Activated CD4-positive, alpha-beta memory T cell treated with anti-CD3 and anti-CD28 coated beads, Interleukin-2, amount 10 ng/mL, durations not matched to agents 7 days and 5 days (primary cell): ENCODE measurements at regions not wholly inside any gene's neighbourhood (a gene's known extent, or its start where the extent isn't known, plus 50 kb on each side); places are given as distances from the start of the nearest gene placed in this dataset.
"Not testable (repeated sequence)": the region's sequence is repeated elsewhere in the genome, so short reads cannot be mapped to it uniquely, and the experiment has no call there.

Experiments
- CTCF ChIA-PET: fragments of 350-600 bp; sonication (Branson Sonifier 250); formaldehyde crosslinking; loops from one replicate; lab custom pipeline; 2021; ENCODE audit warnings: antibody characterized with exemption, inconsistent platforms; lab: Charles Lee
- POLR2A ChIA-PET: fragments of 350-600 bp; sonication (Branson Sonifier 250); formaldehyde crosslinking; loops from one replicate; lab custom pipeline; 2021; ENCODE audit warnings: antibody characterized with exemption; lab: Charles Lee
- DNase-seq: peaks from one replicate; pipeline ENCODE4 v3.0.0-alpha.2; 2020
- H3K27ac Mint-ChIP-seq: one replicate; pipeline ENCODE4 v1.8.0; 2021; ENCODE audit warnings: mild to moderate bottlenecking, mixed read lengths
- H3K27me3 Mint-ChIP-seq: one replicate; pipeline ENCODE4 v1.8.0; 2021; ENCODE audit warnings: mixed read lengths
- H3K36me3 Mint-ChIP-seq: one replicate; pipeline ENCODE4 v1.8.0; 2021; ENCODE audit warnings: low read depth, mixed read lengths
- H3K4me1 Mint-ChIP-seq: one replicate; pipeline ENCODE4 v1.8.0; 2021; ENCODE audit warnings: mixed read lengths
- H3K4me3 Mint-ChIP-seq: one replicate; pipeline ENCODE4 v1.8.0; 2021; ENCODE audit warnings: mild to moderate bottlenecking, mixed read lengths
- H3K9me3 Mint-ChIP-seq: one replicate; pipeline ENCODE4 v1.8.0; 2021; ENCODE audit warnings: mixed read lengths

- CTCF ChIA-PET = interaction anchor here (0.6 kb wide), 1 partner anchor 42 kb away, joined by 4 read pairs; no protein-coding TSS in a partner anchor
- Mint-ChIP-seq H3K4me3 (no peak overlapping the region), H3K4me1 (no peaks in the 10 kb centered on the region), H3K9me3 (no peaks in the 10 kb centered on the region), H3K36me3 (no peaks in the 10 kb centered on the region), H3K27ac (no peak overlapping the region), H3K27me3 (no peaks in the 10 kb centered on the region)
- POLR2A ChIA-PET = no interaction called here
- DNase-seq = no peak
Measured at GRCh38 chr5:173410459-173411233, 82.4 kb upstream of the STC2 start.

DNA sequence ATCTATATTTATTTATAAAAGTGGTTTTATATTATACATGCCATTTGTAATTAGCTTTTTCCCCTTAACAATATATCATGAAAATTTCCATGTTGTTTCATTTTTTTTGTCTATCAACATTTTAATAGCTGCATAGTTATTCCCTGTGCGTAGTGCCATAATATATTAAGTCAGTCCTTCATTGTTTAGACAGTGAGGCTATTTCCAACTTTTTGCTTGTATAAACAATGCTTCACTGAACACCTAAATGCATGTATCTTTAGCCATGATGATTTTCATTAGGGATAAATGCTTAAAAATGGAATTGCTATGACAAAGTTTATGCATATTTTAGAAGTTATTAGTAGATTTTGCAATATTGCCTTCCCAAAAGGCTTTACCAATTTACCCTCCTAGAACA lies 80.7 kb upstream of the STC2 start:
- H3K27ac Mint-ChIP-seq = no peak overlapping the region
- ChIA-PET CTCF (no interaction called here), POLR2A (no interaction called here)

DNA sequence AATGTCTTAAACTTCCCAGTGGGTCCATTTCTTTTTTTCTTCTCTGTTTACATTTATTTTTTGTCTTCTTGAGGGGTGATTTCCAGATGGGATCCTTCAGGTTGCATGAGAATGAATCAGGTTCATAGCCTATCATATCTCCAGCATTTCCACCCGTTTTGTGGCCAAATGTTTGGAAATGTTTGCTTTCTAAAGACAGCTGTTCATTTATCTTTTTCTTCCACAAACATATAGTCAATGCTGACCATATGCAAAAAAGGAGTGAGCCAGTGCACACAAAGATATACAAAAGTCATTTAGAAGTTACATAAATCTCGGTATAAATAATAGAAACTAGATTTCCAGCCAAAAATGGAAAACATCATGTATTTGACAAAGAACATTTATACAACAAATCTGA lies 71.6 kb upstream of the STC2 start:
- Mint-ChIP-seq H3K9me3 (no peaks in the 10 kb centered on the region), H3K27me3 (no peaks in the 10 kb centered on the region), H3K4me1 (no peaks in the 10 kb centered on the region), H3K27ac (no peak overlapping the region), H3K4me3 (no peak overlapping the region), H3K36me3 (no peaks in the 10 kb centered on the region)
- DNase-seq = no peak
- ChIA-PET POLR2A (no interaction called here), CTCF (no interaction called here)

More for the DNA sequence above, 80.7 kb upstream of the STC2 start:
- Mint-ChIP-seq H3K36me3 (no peaks in the 10 kb centered on the region), H3K9me3 (no peaks in the 10 kb centered on the region), H3K27me3 (no peaks in the 10 kb centered on the region), H3K4me3 (no peak overlapping the region), H3K4me1 (no peaks in the 10 kb centered on the region)
- no peak for DNase-seq

DNA sequence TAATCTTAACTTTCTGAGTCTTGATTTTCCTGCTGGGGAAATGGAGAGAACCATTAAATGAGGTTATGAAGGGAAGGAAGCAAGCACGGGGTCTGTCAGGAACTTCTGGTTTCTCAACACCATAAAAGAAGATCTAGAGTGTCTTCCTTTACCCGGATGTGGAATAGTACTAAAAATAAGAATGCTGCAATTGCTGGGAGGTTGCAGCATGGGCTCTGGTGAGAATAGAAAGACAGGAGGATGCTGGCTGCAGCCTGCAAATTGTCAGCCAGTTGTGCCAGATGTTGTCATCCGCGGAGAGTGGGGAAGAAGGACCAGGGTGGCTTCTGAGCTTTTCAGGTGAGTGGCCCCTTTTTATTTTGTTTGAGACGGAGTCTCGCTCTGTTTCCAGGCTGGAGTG lies 69.3 kb upstream of the STC2 start:
- DNase-seq = no peak
- no peaks in the 10 kb centered on the region for H3K9me3 Mint-ChIP-seq
- H3K36me3 Mint-ChIP-seq = no peaks in the 10 kb centered on the region
- no peaks in the 10 kb centered on the region for H3K4me1 Mint-ChIP-seq
- ChIA-PET POLR2A (no interaction called here), CTCF (no interaction called here)
- H3K4me3 Mint-ChIP-seq = no peak overlapping the region
- H3K27me3 Mint-ChIP-seq = peaks cover 2% of the 10 kb centered on the region
- no peak overlapping the region for H3K27ac Mint-ChIP-seq

DNA sequence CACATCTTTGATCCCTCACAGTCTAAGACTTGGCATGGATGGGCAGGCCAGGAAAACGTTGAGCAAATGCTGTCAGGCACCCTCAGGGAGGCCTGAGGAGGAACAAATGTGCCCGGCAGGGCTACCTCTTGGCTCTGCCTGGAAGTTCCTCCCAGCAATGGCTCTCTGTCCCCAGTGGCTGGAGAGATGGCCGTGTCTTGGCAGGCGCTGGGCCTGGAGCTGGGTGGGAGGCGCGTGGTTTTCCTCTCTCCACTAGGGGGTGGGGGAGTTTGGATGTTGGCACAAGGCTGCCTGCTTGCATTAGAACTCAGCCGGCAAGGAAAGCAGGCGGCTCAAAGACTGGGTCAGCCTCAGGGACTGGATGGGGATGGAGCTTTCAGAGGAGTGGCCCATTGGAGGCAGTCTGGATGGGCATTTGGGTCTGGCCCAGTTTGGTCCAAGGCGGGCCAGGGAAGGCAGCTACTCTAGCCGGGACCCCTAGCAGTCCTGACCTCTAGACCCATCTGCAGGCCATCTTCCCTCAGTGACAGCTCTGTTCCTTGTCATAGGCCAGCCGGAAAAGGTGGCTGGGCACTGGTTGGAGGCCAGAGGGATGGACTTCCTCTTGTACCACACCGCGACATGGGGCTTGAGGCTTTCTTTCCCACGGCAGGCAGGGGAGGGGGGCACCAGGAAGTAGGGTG lies 68.2 kb upstream of the STC2 start:
- no peaks in the 10 kb centered on the region for H3K36me3 Mint-ChIP-seq
- H3K9me3 Mint-ChIP-seq = no peaks in the 10 kb centered on the region
- no peak overlapping the region for H3K4me3 Mint-ChIP-seq
- H3K27ac Mint-ChIP-seq = no peak overlapping the region
- no peaks in the 10 kb centered on the region for H3K4me1 Mint-ChIP-seq
- no peak for DNase-seq
- POLR2A ChIA-PET = no interaction called here
- H3K27me3 Mint-ChIP-seq = peaks cover 2% of the 10 kb centered on the region
- CTCF ChIA-PET = no interaction called here

DNA sequence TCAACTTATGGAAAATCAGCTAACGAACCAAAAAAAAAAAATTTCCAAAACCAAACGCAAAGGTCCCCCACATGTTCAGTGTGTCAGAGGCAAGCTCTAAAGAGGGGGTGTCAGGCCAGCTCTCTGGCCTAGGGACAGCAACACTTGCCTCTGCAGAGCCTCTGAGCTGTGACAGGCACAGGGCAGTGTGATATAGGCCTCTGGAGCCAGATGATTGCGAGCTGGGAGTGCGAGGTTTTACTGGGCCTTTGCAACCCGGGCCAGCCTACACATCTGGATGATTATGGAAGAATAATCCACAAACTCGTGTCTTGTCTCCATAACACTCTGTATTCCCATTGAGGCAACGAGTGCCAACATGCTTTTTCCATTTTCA lies 67.7 kb upstream of the STC2 start:
- no peaks in the 10 kb centered on the region for H3K36me3 Mint-ChIP-seq
- no peak for DNase-seq
- peaks cover 2% of the 10 kb centered on the region for H3K27me3 Mint-ChIP-seq
- CTCF ChIA-PET = no interaction called here
- no peaks in the 10 kb centered on the region for H3K9me3 Mint-ChIP-seq
- H3K4me3 Mint-ChIP-seq = no peak overlapping the region
- no peak overlapping the region for H3K27ac Mint-ChIP-seq
- no peaks in the 10 kb centered on the region for H3K4me1 Mint-ChIP-seq
- POLR2A ChIA-PET = no interaction called here

DNA sequence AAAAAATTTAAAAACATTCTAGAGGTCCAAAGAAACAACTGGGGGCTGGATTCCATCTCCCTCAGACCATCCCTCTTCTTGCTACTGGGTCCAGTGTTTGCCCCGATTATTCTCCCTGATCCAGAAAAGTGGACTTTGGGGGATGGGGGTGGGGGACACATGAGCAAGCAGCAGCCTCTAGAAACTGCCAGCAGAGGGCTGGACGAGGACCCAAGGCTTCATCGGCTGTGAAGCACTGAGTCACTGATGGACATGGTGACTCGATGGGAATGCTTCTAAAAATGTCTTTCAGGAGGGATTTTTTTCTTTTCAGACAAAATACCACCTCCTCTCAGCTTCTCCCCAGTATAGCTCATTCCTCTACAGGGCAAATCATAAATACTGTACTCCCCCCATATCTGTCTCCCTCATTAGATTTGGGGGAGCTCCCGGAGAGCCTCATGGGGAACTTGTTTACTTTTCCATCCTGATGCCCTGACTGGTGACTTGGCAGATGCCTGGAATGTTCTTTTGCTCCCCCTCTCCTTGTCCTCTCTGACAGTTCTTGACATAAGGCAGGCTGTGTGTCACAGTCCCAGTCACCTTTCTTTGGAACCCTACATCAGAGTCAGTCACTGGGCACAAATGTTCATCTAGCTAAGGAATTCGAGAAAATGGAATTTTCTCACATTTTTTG lies 67.2 kb upstream of the STC2 start:
- Mint-ChIP-seq H3K4me1 (no peaks in the 10 kb centered on the region), H3K27me3 (peaks cover 2% of the 10 kb centered on the region), H3K27ac (no peak overlapping the region), H3K36me3 (no peaks in the 10 kb centered on the region), H3K4me3 (no peak overlapping the region), H3K9me3 (no peaks in the 10 kb centered on the region)
- ChIA-PET POLR2A (no interaction called here), CTCF (no interaction called here)
- DNase-seq = no peak

GRCh38 chr5:173394701-173395100 lies 66.5 kb upstream of the STC2 start:
- H3K4me3 Mint-ChIP-seq = no peak overlapping the region
- CTCF ChIA-PET = no interaction called here
- H3K36me3 Mint-ChIP-seq = no peaks in the 10 kb centered on the region
- POLR2A ChIA-PET = no interaction called here
- H3K27ac Mint-ChIP-seq = no peak overlapping the region
- H3K9me3 Mint-ChIP-seq = no peaks in the 10 kb centered on the region
- no peaks in the 10 kb centered on the region for H3K4me1 Mint-ChIP-seq
- DNase-seq = no peak
- H3K27me3 Mint-ChIP-seq = peaks cover 2% of the 10 kb centered on the region

GRCh38 chr5:173392172-173392571 lies 64.0 kb upstream of the STC2 start:
- DNase-seq = no peak
- ChIA-PET CTCF (no interaction called here), POLR2A (no interaction called here)
- Mint-ChIP-seq H3K4me3 (no peak overlapping the region), H3K9me3 (no peaks in the 10 kb centered on the region), H3K27me3 (peaks cover 2% of the 10 kb centered on the region), H3K27ac (no peak overlapping the region), H3K36me3 (no peaks in the 10 kb centered on the region), H3K4me1 (no peaks in the 10 kb centered on the region)

GRCh38 chr5:173391031-173391430 lies 62.8 kb upstream of the STC2 start:
- CTCF ChIA-PET = no interaction called here
- peaks cover 2% of the 10 kb centered on the region for H3K27me3 Mint-ChIP-seq
- no peaks in the 10 kb centered on the region for H3K4me1 Mint-ChIP-seq
- no peak for DNase-seq
- no peak overlapping the region for H3K4me3 Mint-ChIP-seq
- H3K9me3 Mint-ChIP-seq = no peaks in the 10 kb centered on the region
- POLR2A ChIA-PET = no interaction called here
- no peak overlapping the region for H3K27ac Mint-ChIP-seq
- no peaks in the 10 kb centered on the region for H3K36me3 Mint-ChIP-seq

GRCh38 chr5:173387293-173387692 lies 59.1 kb upstream of the STC2 start:
- DNase-seq, H3K27me3 Mint-ChIP-seq, CTCF ChIA-PET, H3K4me1 Mint-ChIP-seq, H3K36me3 Mint-ChIP-seq, H3K4me3 Mint-ChIP-seq, POLR2A ChIA-PET, H3K27ac Mint-ChIP-seq, H3K9me3 Mint-ChIP-seq: not testable (repeated sequence)

GRCh38 chr5:173385832-173386360 lies 57.7 kb upstream of the STC2 start:
- Mint-ChIP-seq H3K4me1 (no peaks in the 10 kb centered on the region), H3K9me3 (no peaks in the 10 kb centered on the region), H3K4me3 (no peak overlapping the region), H3K36me3 (no peaks in the 10 kb centered on the region), H3K27ac (no peak overlapping the region), H3K27me3 (no peaks in the 10 kb centered on the region)
- no peak for DNase-seq
- ChIA-PET POLR2A (no interaction called here), CTCF (no interaction called here)

GRCh38 chr5:173383711-173384110 lies 55.5 kb upstream of the STC2 start:
- H3K4me1 Mint-ChIP-seq = no peaks in the 10 kb centered on the region
- no peaks in the 10 kb centered on the region for H3K27me3 Mint-ChIP-seq
- no peaks in the 10 kb centered on the region for H3K36me3 Mint-ChIP-seq
- DNase-seq = no peak
- H3K27ac Mint-ChIP-seq = no peak overlapping the region
- CTCF ChIA-PET = no interaction called here
- H3K4me3 Mint-ChIP-seq = no peak overlapping the region
- no peaks in the 10 kb centered on the region for H3K9me3 Mint-ChIP-seq
- POLR2A ChIA-PET = no interaction called here
